Mucosa of descending colon (tissue), 3 donors: ENCODE measurements at regions not wholly inside any gene's neighbourhood (a gene's known extent, or its start where the extent isn't known, plus 50 kb on each side); places are given as distances from the start of the nearest gene placed in this dataset.

Experiments
- ATAC-seq: fragments of 200-7000 bp; cut with Tn5 transposase; one replicate; pipeline ENCODE4 v1.9.1; 2020; ENCODE audit warnings: mild to moderate bottlenecking, moderate library complexity
- DNase-seq, 3 donors: peaks; one replicate each; pipeline ENCODE4 v3.0.0-alpha.2; 2020
- H3K36me3 ChIP-seq: fragments of 200-600 bp; one replicate; pipeline ENCODE4 v1.8.0; 2021; ENCODE audit warnings: low read depth, mild to moderate bottlenecking
- H3K4me1 ChIP-seq: fragments of 200-600 bp; one replicate; pipeline ENCODE4 v1.8.0; 2021; ENCODE audit warnings: low read depth, mild to moderate bottlenecking
- H3K4me3 ChIP-seq: fragments of 200-600 bp; one replicate; pipeline ENCODE4 v1.8.0; 2021; ENCODE audit warnings: mild to moderate bottlenecking
- H3K9me3 ChIP-seq: fragments of 200-600 bp; one replicate; pipeline ENCODE4 v1.8.0; 2021; ENCODE audit warnings: mild to moderate bottlenecking
- intact Hi-C, 2 donors: fragments of 100-400 bp; cut with DNase I in 1 of 2; cut with micrococcal nuclease in 1 of 2; formaldehyde crosslinking; loops; one replicate each; pipeline versions ENCODE4 v1.11.0 to v1.11.1; 2022; cut with DNase I, micrococcal nuclease
- TF ChIP-seq, protein P1 (sequence below): fragments of 200-600 bp; IDR thresholded peaks from one replicate; pipeline ENCODE4 v1.8.0; 2022; ENCODE audit warnings: antibody characterized with exemption, mild to moderate bottlenecking
- donor health status: DM: no; HTN: no; CAD: no; lungs with moderate emphysema.
- donor health status: DM: no; HTN: no; CAD: no.
- donor health status: DM: no; HTN: yes; CAD: no.

DNA sequence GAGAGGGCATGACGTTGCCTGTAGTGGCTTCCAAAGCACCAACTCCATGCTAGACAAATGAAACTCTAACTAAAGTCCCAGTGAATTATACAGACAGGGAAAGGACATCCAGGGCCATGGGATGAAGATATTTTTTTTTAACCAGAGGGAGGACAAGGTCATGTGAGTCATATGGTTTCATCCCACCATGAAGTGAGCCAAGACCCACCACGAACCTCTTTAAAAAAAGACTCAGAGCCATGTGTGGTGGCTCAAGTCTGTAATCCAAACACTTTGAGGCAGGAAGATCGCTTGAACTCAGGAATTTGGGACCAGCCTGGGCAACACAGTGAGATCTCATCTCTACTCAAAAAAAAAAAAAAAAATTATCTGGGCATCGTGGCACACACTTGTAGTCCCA is 115.2 kb downstream of the LIPG start:
- DNase-seq = no peak
- intact Hi-C loops = no loop called here
- no peaks in the 10 kb centered on the region for H3K36me3 ChIP-seq
- H3K4me3 ChIP-seq = no peak overlapping the region
- ATAC-seq = no peak
- H3K4me1 ChIP-seq = peaks cover 7% of the 10 kb centered on the region
- TF ChIP-seq, protein P1, sequence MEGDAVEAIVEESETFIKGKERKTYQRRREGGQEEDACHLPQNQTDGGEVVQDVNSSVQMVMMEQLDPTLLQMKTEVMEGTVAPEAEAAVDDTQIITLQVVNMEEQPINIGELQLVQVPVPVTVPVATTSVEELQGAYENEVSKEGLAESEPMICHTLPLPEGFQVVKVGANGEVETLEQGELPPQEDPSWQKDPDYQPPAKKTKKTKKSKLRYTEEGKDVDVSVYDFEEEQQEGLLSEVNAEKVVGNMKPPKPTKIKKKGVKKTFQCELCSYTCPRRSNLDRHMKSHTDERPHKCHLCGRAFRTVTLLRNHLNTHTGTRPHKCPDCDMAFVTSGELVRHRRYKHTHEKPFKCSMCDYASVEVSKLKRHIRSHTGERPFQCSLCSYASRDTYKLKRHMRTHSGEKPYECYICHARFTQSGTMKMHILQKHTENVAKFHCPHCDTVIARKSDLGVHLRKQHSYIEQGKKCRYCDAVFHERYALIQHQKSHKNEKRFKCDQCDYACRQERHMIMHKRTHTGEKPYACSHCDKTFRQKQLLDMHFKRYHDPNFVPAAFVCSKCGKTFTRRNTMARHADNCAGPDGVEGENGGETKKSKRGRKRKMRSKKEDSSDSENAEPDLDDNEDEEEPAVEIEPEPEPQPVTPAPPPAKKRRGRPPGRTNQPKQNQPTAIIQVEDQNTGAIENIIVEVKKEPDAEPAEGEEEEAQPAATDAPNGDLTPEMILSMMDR = no peak
- H3K9me3 ChIP-seq = no peaks in the 10 kb centered on the region

GRCh38 chr18:49673281-49673680 is 111.4 kb downstream of the LIPG start:
- Histone ChIP-seq H3K36me3 (no peaks in the 10 kb centered on the region), H3K4me3 (no peak overlapping the region), H3K4me1 (peaks cover 4% of the 10 kb centered on the region), H3K9me3 (no peaks in the 10 kb centered on the region)
- TF ChIP-seq, protein P1 = no peak
- ATAC-seq (no peak), DNase-seq (no peak)
- intact Hi-C loops = no loop called here

- ATAC-seq (no peak), DNase-seq (no peak)
- Histone ChIP-seq H3K4me3 (no peak overlapping the region), H3K4me1 (no peaks in the 10 kb centered on the region), H3K9me3 (no peaks in the 10 kb centered on the region), H3K36me3 (no peaks in the 10 kb centered on the region)
- TF ChIP-seq, protein P1 = no peak
- intact Hi-C loops = no loop called here
Measured at GRCh38 chr18:49672853-49673252, 111.0 kb downstream of the LIPG start.

DNA sequence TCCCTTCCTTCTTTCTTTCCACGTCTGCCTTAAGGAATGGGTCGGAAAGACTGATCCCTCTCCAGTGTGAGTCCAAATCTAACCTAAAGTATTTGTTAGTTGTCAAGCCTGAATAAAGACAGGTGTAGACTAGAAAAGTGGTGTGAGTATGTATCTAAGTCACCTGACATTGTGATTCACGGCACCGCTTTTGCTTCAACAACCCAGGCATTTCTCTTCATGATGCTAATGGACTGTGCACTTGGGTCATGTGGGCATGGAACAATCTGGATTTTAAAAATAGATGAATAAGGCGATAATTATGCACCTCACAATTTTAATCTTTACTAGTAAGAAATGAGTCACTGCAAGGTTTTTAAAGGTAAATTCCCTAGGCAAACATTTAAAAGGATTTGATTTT is 107.5 kb downstream of the LIPG start:
- DNase-seq (no peak), ATAC-seq (no peak)
- TF ChIP-seq, protein P1 = no peak
- intact Hi-C loops = no loop called here
- no peaks in the 10 kb centered on the region for H3K4me1 ChIP-seq
- no peaks in the 10 kb centered on the region for H3K9me3 ChIP-seq
- H3K36me3 ChIP-seq = no peaks in the 10 kb centered on the region
- H3K4me3 ChIP-seq = no peak overlapping the region

- DNase-seq (peak in 2 of 3 donors; percentile 39 to 55), ATAC-seq (peak; percentile 37)
- TF ChIP-seq, protein P1 = no peak
- Histone ChIP-seq H3K9me3 (no peaks in the 10 kb centered on the region), H3K4me1 (no peaks in the 10 kb centered on the region), H3K4me3 (no peak overlapping the region), H3K36me3 (no peaks in the 10 kb centered on the region)
- intact Hi-C loops = no loop called here
Measured at GRCh38 chr18:49668574-49669275, 106.9 kb downstream of the LIPG start.

- intact Hi-C loops = no loop called here
- H3K9me3 ChIP-seq = no peaks in the 10 kb centered on the region
- no peak for ATAC-seq
- no peak for DNase-seq
- H3K4me1 ChIP-seq = no peaks in the 10 kb centered on the region
- no peak overlapping the region for H3K4me3 ChIP-seq
- TF ChIP-seq, protein P1 = no peak
- no peaks in the 10 kb centered on the region for H3K36me3 ChIP-seq
Measured at GRCh38 chr18:49667462-49667861, 105.6 kb downstream of the LIPG start.
